HepG2 (cell line): ENCODE measurements at regions not wholly inside any gene's neighbourhood (a gene's known extent, or its start where the extent isn't known, plus 50 kb on each side); places are given as distances from the start of the nearest gene placed in this dataset.

ENCODE experiments used
- ATAC-seq: fragments of 200-7000 bp; cut with Tn5 transposase; 3 replicates; pipeline ENCODE4 v1.9.1; 2020; ENCODE audit warnings: mild to moderate bottlenecking, moderate library complexity
- BruUV-seq: library from RNA; stranded (reverse); fragments of 400-500 nt; replicated peaks from 2 replicates; lab custom pipeline; 2021; lab: Mats Ljungman, UMichigan
- CTCF ChIA-PET: fragments of 300-600 bp; formaldehyde crosslinking; extraction: SDS; loops from one replicate; lab custom pipeline; 2021; ENCODE audit warnings: low total read pairs, inconsistent platforms, low intra/inter-chr PET ratio; lab: Yijun Ruan, JAX
- POLR2A ChIA-PET: fragments of 350-600 bp; sonication (Branson Sonifier 250); formaldehyde crosslinking; loops from one replicate; lab custom pipeline; 2020; ENCODE audit warnings: antibody characterized with exemption, inconsistent platforms; lab: Yijun Ruan, JAX
- DNase-seq: peaks from one replicate; pipeline ENCODE4 v3.0.0-alpha.2; 2015; ENCODE audit warnings: low spot score
- FAIRE-seq: peaks from 3 replicates; lab custom pipeline; 2011; peaks lifted over from hg19 to GRCh38; lab: Jason Lieb, UNC
- H2AFZ ChIP-seq: one replicate; pipeline ENCODE4 v1.6.1; 2011; ENCODE audit warnings: low read length, inconsistent platforms
- H3K27ac ChIP-seq: fragments of 300-600 bp; 3 replicates; pipeline ENCODE4 v1.8.0; 2011; ENCODE audit warnings: mixed run types, mild to moderate bottlenecking, mixed read lengths, low read length, inconsistent platforms; ENCODE audit not compliant: insufficient read depth; ENCODE audit errors: extremely low read length
- H3K27me3 ChIP-seq, 2 experiments: fragments of 200-600 bp in 1 of 2; 2 replicates in 1 of 2; 3 replicates in 1 of 2; pipeline versions ENCODE4 v1.6.0 to v1.8.0; 2011; ENCODE audit warnings: low read length in 2 of 2, mild to moderate bottlenecking in 2 of 2, moderate library complexity in 2 of 2, inconsistent platforms in 1 of 2; ENCODE audit not compliant: insufficient read depth in 2 of 2, control insufficient read depth in 1 of 2
- H3K36me3 ChIP-seq, 2 experiments: fragments of 200-600 bp in 1 of 2; replicated peaks in 1 of 2; 2 replicates in 1 of 2; 3 replicates in 1 of 2; pipeline versions ENCODE4 v1.5.1 to v1.8.0; 2011; ENCODE audit warnings: low read length in 2 of 2, inconsistent platforms in 1 of 2; ENCODE audit not compliant: insufficient read depth in 2 of 2, control insufficient read depth in 1 of 2
- H3K4me1 ChIP-seq: 2 replicates; pipeline ENCODE4 v1.5.1; 2012; ENCODE audit warnings: low read length, inconsistent platforms; ENCODE audit not compliant: insufficient read depth
- H3K4me2 ChIP-seq: 2 replicates; pipeline ENCODE4 v1.6.0; 2011; ENCODE audit warnings: low read depth, low read length, inconsistent platforms
- H3K4me3 ChIP-seq, 3 experiments: fragments of 200-600 bp in 1 of 3; sonication (generic), shearing (Covaris generic) in 1 of 3; replicated peaks in 1 of 3; 2 replicates each; pipeline ENCODE4 v1.5.1; 2011 to 2016; ENCODE audit warnings: low read length in 3 of 3, inconsistent platforms in 2 of 3, low read depth in 2 of 3, mild to moderate bottlenecking in 2 of 3, control low read depth in 1 of 3, mixed read lengths in 1 of 3; ENCODE audit not compliant: insufficient read depth in 1 of 3
- H3K79me2 ChIP-seq: one replicate; pipeline ENCODE4 v1.6.1; 2011; ENCODE audit warnings: low read length, inconsistent platforms; ENCODE audit not compliant: insufficient read depth
- H3K9ac ChIP-seq: 2 replicates; pipeline ENCODE4 v1.6.0; 2011; ENCODE audit warnings: mild to moderate bottlenecking, low read depth, low read length, inconsistent platforms; ENCODE audit not compliant: insufficient read depth
- H3K9me3 ChIP-seq: 2 replicates; pipeline ENCODE4 v1.5.1; 2012; ENCODE audit warnings: mild to moderate bottlenecking, low read length
- H4K20me1 ChIP-seq: 2 replicates; pipeline ENCODE4 v1.6.0; 2011; ENCODE audit warnings: inconsistent platforms, mild to moderate bottlenecking, low read length, moderate library complexity; ENCODE audit not compliant: insufficient read depth
- HNF4A ChIP-seq: sonication (generic); formaldehyde crosslinking; IDR thresholded peaks from 2 replicates; pipeline ENCODE4 v1.4.0; 2020; ENCODE audit warnings: missing genetic modification reagents
- MAFF ChIP-seq: IDR thresholded peaks from 2 replicates; pipeline ENCODE4 v1.6.1; 2011; ENCODE audit warnings: low read depth, low read length, improper control_type of control experiment
- MAFK ChIP-seq, 2 experiments: IDR thresholded peaks in 1 of 2; conservative IDR thresholded peaks in 1 of 2; 2 replicates each; pipeline ENCODE4 v1.6.1; 2011; ENCODE audit warnings: improper control_type of control experiment in 2 of 2, low read length in 2 of 2
- NCOR1 ChIP-seq: fragments of 200-600 bp; sonication (generic); IDR thresholded peaks from 2 replicates; pipeline ENCODE4 v1.7.0; 2017; ENCODE audit warnings: antibody characterized with exemption, low read length, borderline replicate concordance
- STAT5B ChIP-seq: sonication (generic); formaldehyde crosslinking; IDR thresholded peaks from 2 replicates; pipeline ENCODE4 v1.4.0; 2020; ENCODE audit warnings: missing genetic modification reagents
- ZNF260 ChIP-seq: sonication (generic); formaldehyde crosslinking; IDR thresholded peaks from 2 replicates; pipeline ENCODE4 v1.4.0; 2020; ENCODE audit warnings: missing genetic modification reagents, low read depth, mild to moderate bottlenecking, borderline replicate concordance
- ZNF563 ChIP-seq: sonication (generic); formaldehyde crosslinking; IDR thresholded peaks from 2 replicates; pipeline ENCODE4 v1.8.0; 2022; ENCODE audit warnings: mild to moderate bottlenecking, moderate library complexity, missing genetic modification reagents
- ZNF788 ChIP-seq: sonication (generic); formaldehyde crosslinking; IDR thresholded peaks from 2 replicates; pipeline ENCODE4 v1.5.0; 2020; ENCODE audit warnings: mild to moderate bottlenecking, missing genetic modification reagents, borderline replicate concordance
- WGBS: methylation state at CpG from one replicate; pipeline ENCODE4 v1.1.6; 2017; ENCODE audit warnings: low lambda C conversion rate; 5-methylcytosine and 5-hydroxymethylcytosine counted together
- in situ Hi-C: cut with HindIII; loops from 2 replicates; pipeline ENCODE4 v1.10.0; 2017; ENCODE audit warnings: low pct_unique_long_range_greater_than_20kb; ENCODE audit not compliant: extremely low pct_ligation_motif_present
- intact Hi-C: fragments of 100-400 bp; cut with micrococcal nuclease; formaldehyde crosslinking; loops from one replicate; pipeline ENCODE4 v1.10.0; 2022; ENCODE audit not compliant: unreplicated experiment
- TF ChIP-seq, protein P1 (sequence below): sonication (generic); formaldehyde crosslinking; IDR thresholded peaks from 2 replicates; pipeline ENCODE4 v1.8.1; 2023; ENCODE audit warnings: mild to moderate bottlenecking, inconsistent platforms, moderate library complexity, missing genetic modification reagents, borderline replicate concordance
- TF ChIP-seq, protein P2 (sequence below): sonication (generic); formaldehyde crosslinking; IDR thresholded peaks from 2 replicates; pipeline ENCODE4 v1.4.0; 2020; ENCODE audit warnings: mild to moderate bottlenecking, missing genetic modification reagents

DNA sequence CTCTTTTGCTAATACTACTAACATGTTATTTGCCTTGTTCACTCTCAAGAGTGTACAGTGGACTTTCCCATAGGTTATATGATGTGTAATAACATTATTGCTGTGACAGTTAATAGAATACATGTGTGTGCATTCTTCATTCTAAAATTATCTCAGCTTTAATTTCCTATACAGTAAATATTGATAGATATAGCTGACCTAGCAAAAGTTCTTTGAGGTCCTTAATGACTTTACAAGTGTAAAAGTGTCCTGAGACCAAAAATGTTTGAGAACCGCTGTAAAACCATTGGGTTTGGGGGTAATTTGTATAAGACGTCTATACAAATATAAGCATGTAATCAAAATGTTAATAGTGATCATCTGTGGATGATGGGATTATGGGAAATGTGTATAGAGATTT is 469.5 kb upstream of the PROK2 start:
- Histone ChIP-seq H3K36me3 (no peaks in the 10 kb centered on the region), H4K20me1 (no peaks in the 10 kb centered on the region), H3K4me2 (no peak overlapping the region), H3K4me1 (no peaks in the 10 kb centered on the region), H3K27me3 (0 out of 5 replicates have a peak, but pooled peaks cover 2 to 4% of the 10 kb centered on the region in 2 experiments), H2AFZ (no peak overlapping the region), H3K27ac (no peak overlapping the region), H3K9ac (no peak overlapping the region), H3K79me2 (no peaks in the 10 kb centered on the region), H3K9me3 (no peaks in the 10 kb centered on the region), H3K4me3 (no peak overlapping the region)
- ATAC-seq (no peak), FAIRE-seq (no peak), DNase-seq (no peak)
- WGBS: 38% methylated on average over 2 of the region's 2 CpGs
- peak; percentile 46 to 71 for TF ChIP-seq MAFK (conservative IDR thresholded peaks at IDR 0.05 in 1 of 2, IDR thresholded peaks at IDR 0.05 in 1 of 2; ENCODE audit: low read length in 2 of 2)
- no peak for TF ChIP-seq ZNF563
- TF ChIP-seq MAFF: peak; percentile 15; the same call in 1 of the 2 replicates
- BruUV-seq: no TSS peak
- in situ Hi-C loops (no loop called here), intact Hi-C loops (no loop called here)
- ChIA-PET POLR2A (no interaction called here), CTCF (no interaction called here)

DNA sequence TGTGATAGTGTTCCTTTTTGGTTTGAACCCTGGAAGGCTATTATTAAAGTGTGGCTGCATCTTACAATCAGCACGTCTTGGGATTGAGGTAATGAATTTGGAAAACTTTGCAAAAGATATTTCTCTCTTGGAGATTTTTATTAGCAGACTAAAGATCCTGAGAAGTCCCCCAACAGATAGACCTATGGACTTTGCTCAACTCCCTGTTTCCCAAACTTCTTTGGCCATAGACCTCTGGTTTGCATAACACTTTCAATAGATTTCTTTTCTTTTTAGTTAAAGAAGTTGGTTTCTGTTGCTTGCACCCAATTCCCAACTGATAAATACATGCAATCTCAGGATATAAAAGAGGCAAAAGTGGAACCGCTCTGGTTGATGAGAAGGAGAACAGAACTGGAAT is 465.8 kb upstream of the PROK2 start:
- CTCF ChIA-PET: no interaction called here
- intact Hi-C loops (no loop called here), in situ Hi-C loops (no loop called here)
- H3K4me3 ChIP-seq: no peak overlapping the region
- H3K9ac ChIP-seq: no peak overlapping the region
- no peak overlapping the region for H3K27ac ChIP-seq
- no peaks in the 10 kb centered on the region for H3K9me3 ChIP-seq
- WGBS: 38% methylated on average over 2 of the region's 2 CpGs
- H3K27me3 ChIP-seq: peaks cover 2 to 8% of the 10 kb centered on the region in 2 experiments; a peak in 2 of 5 replicates
- H2AFZ ChIP-seq: no peak overlapping the region
- H3K4me2 ChIP-seq: no peak overlapping the region
- POLR2A ChIA-PET: no interaction called here
- DNase-seq (no peak), FAIRE-seq (no peak), ATAC-seq (no peak)
- no TSS peak for BruUV-seq
- H3K4me1 ChIP-seq: no peaks in the 10 kb centered on the region
- no peaks in the 10 kb centered on the region for H4K20me1 ChIP-seq
- H3K79me2 ChIP-seq: no peaks in the 10 kb centered on the region
- H3K36me3 ChIP-seq: no peaks in the 10 kb centered on the region
- no peak for TF ChIP-seq ZNF788 (CRISPR knock-in tag)
- no peak for TF ChIP-seq HNF4A (CRISPR knock-in tag)
- TF ChIP-seq NCOR1: no peak
- TF ChIP-seq, protein P1, sequence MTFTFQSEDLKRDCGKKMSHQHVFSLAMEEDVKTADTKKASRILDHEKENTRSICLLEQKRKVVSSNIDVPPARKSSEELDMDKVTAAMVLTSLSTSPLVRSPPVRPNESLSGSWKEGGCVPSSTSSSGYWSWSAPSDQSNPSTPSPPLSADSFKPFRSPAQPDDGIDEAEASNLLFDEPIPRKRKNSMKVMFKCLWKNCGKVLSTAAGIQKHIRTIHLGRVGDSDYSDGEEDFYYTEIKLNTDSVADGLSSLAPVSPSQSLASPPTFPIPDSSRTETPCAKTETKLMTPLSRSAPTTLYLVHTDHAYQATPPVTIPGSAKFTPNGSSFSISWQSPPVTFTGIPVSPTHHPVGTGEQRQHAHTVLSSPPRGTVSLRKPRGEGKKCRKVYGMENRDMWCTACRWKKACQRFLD: no peak
- TF ChIP-seq STAT5B (CRISPR knock-in tag): no peak
- TF ChIP-seq ZNF260 (CRISPR knock-in tag): no peak
- TF ChIP-seq, protein P2, sequence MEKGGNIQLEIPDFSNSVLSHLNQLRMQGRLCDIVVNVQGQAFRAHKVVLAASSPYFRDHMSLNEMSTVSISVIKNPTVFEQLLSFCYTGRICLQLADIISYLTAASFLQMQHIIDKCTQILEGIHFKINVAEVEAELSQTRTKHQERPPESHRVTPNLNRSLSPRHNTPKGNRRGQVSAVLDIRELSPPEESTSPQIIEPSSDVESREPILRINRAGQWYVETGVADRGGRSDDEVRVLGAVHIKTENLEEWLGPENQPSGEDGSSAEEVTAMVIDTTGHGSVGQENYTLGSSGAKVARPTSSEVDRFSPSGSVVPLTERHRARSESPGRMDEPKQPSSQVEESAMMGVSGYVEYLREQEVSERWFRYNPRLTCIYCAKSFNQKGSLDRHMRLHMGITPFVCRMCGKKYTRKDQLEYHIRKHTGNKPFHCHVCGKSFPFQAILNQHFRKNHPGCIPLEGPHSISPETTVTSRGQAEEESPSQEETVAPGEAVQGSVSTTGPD (CRISPR knock-in tag): no peak
